GM19395 (cell line): ENCODE measurements at regions not wholly inside any gene's neighbourhood (a gene's known extent, or its start where the extent isn't known, plus 50 kb on each side); places are given as distances from the start of the nearest gene placed in this dataset.

ENCODE experiments used
- ATAC-seq: cut with Tn5 transposase; IDR thresholded peaks from one replicate; pipeline ENCODE4 v1.9.1; 2021; ENCODE audit warnings: mild to moderate bottlenecking, moderate library complexity; ENCODE audit not compliant: unreplicated experiment

DNA sequence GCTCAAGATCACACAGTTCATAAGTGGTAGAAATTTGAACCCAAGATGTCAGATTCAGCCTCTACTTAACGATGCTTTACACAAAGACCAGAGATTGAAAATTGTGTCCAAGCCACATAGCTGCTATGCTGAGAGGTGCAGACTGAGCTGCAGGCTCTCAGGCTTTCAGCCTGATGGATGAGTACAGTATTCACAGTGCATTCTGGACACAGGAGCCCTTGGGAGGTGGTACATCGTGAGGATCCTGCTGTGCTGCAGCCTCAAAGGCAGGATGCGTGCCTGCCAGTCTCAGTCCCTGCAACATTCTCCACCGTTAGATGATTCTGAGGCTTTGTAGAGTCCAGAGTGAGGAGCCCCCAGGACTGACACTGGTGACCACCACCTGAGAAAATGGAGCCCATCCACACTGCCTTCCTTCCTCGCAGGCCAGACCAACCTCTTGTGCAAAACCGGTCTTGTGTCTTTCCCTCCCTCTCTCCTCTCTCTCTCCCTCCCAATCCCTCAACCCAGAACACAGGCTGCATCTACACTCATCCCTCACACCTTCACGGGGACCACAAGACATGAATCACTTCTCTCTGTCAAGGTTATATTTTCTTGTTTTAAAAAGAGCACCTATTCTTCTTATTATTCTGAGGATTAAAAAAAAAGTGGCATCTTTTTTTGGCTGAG, 203.4 kb upstream of the ZNF507 start:
- no peak for ATAC-seq

DNA sequence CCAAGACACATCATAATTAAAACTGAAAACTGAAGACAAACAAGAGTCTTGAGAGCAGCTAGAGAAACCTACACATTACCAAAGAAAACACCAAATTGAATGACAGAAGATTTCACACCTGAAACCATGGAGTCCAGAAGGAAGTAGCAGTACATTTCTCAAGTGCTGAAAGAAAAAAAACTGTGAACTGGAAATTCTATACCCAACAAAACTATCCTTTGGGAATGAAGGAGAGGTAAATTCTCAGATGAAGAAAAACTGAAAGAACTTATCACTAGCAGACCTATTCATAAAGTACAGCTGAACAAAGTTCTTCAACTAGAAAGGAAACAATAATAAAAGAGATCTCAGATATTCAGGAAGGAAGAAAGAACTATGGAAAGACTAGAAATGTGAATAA, 198.7 kb upstream of the ZNF507 start:
- no peak for ATAC-seq

DNA sequence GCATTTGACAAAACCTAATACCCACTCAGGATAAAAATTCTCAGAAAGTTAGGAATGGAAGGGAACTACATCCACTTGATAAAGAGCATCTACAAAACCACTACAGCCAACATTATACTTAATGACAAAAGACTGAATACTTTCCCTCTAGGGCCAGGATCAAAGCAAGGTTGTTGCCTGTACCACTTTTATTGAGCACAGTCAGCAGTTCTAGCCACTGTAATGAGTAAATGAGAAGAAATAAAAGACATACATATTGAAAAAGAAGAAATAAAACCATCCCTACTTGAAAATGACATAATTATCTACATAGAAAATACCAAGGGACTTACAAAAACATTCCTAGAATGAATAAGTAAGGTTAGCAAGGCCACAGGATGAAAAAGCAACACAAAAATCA, 194.8 kb upstream of the ZNF507 start:
- no peak for ATAC-seq

DNA sequence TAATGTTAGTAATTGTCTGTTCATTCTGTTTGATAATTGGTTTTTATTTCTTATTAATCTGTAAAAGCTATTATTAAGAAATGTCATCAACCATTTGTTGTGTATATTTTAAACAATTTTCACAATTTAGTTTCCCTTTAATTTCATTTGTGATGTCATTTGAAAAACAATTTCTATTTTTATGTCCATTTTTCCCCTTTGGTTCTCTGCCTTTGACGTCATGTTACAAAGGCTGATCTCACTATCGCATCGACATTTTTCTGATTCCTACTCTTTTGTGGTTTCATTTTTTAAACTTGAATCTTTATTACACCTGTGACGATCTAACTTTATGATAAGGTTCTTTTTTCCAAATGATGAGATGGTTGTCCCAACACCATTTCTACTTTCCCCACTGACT, 191.0 kb upstream of the ZNF507 start:
- ATAC-seq = no peak

DNA sequence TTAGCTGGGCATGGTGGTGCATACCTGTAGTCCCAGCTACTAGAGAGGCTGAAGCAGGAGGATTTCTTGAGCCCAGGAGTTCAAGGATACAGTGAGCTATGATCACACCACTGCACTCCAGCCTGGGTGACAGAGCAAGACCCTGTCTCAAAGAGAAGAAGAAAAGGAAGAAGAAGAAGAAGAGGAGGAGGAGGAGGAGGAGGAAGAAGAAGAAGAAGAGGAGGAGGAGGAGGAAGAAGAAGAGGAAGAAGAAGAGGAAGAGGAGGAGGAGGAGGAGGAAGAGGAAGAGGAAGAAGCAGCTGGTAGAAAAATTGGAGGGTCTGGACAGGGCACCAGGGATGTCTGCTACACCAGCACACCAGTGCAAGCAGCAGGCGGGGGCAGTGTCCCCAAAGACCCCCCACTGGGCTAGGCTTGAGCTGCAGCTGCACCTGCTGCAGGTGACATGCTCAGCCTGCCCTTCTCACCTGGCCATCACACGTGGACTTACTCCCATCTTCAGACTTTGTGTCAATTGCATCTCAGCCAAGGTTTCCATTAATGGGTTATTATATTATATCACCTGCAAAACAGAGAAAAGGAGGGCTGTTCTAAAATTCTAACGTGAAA, 180.9 kb upstream of the ZNF507 start:
- ATAC-seq = no peak

DNA sequence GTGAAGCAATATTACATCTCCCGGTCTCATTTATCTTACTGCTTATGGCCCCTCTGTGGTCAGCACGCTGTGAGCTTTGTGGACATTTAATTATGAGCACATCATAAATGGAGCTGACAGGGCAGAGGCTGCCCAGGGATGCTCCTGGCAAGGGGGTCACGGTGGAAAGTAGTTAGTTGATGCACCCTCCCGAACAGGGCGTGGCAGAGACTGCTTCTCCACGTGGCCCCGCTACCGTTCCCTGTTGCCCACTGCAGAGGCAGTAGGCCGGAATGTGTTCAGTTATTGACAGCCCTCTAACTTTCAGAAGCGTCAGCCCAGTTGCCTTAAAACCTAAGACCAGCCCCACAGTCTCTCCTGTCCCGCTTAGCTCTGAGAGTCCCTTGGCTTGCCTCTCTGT, 180.3 kb upstream of the ZNF507 start:
- ATAC-seq = no peak

DNA sequence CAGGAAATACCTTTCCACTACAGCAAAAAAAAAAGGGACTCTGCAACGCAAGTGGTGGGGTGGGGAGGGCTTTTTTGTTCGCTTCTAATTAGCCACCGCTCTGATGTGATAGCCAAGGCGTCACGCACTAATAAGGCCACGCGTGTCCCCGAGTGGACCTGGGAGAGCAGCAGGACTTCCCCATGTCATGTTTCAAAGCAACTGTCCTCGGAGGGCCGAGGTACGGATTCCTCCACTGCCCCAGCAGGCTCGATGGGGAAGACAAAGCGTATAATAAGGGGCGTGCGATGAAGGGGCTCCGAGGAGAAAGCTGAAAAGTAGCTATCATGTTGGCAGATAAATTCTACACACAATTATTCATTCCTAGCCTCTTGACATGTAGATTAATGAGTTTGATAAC, 179.7 kb upstream of the ZNF507 start:
- ATAC-seq = no peak

DNA sequence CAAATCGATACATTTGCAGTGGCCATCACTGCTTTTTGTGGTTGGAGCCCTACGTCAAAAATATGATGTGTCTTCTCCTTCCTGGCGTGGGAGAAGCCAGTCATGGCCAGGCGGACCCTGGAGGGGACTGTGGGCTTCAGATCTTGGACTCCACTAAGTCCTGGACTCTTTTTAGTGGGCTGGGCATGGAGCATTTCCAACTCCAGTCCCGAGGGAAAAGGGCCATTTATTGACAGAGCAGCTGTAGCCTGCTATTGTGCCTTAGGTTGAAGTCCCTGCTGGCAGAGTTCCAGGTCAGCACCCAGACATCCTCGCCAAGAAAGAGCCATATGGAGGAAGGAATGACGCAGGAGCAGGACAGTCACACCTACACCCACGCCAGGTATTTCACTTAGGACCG, 179.2 kb upstream of the ZNF507 start:
- no peak for ATAC-seq

DNA sequence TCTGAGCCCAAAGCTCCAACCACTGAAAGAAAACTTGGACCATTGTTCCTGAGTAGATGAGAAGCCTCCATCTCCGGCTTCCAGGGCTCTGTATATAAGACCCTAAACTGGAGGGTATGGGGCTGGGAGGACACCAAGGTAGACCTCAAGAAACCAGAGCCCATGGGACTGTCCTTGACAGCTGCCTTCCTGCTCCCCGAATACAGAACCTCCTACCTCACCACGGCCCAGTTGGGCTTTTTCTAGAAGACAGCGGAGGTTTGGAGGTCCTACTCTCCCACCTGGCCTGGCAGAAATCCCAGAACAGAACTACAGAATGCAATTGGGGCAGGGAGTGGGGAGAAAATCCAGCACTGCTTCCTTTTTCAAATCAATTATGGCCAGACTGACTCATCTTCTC, 177.3 kb upstream of the ZNF507 start:
- ATAC-seq = no peak

DNA sequence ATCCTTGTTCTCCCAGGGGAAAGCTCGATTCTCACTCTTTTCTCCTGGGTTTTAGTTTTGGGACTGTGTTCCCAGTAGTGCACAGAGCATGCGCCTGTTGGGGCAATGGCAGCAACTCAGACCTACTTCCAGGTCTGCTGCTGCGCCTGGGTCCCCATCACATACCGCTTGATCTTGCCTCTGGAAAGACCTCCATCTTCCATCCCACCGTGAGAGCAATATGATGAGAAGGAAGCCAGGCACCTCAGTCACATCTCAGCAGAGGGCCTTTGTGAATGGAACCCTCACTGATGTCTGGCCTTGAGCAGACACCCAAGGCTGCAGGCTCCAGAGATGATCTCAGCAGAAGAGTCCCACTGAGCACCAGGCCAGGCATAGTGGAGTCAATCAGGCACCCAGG, 176.8 kb upstream of the ZNF507 start:
- no peak for ATAC-seq

DNA sequence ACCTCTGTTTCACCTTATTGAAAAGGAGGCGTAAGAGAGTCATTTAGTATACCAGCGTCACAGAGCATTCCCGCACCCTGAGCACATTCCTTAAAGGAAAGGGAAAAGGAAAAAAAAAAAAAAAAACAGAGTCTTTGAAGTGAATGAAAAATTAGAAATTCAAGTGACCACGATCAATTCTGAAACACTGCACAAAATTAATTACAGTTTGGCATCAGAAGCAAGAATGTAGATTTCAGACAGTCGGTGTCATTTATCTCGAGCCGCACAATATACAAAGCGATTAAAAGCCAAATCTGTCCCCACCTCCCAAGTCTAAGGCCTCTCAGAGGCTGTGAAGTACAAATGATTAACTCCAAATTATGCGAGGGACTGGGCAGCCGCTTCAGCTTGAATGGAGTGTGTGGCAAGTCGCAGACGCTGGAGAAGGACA, 173.7 kb upstream of the ZNF507 start:
- ATAC-seq = no peak

DNA sequence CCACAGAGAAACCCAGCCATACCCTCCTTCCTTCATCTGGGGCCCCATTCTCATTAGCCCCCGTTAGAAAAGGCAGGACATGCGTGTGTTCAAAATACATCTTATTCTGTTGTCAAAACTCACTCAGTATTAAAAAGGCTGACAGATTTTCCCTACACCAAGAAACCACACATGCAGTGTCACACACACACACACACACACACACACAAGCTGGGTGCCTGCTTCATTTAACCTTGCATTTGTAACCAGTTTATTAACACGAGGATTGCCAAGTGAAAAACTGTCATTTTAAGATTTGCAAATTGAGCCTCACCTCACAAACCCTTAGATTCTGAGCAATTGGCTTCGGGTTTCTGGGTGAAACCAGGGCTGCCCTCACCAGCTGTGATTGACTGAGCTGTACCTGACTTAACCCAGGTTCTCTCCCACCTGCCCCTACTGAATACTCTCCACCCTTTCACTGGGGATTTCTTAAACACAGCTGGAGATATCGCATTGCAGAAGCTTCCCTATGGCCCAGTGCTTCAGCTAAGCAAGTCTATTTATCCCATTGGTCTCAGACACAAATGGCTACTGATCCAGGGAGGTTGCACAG, 172.7 kb upstream of the ZNF507 start:
- no peak for ATAC-seq

DNA sequence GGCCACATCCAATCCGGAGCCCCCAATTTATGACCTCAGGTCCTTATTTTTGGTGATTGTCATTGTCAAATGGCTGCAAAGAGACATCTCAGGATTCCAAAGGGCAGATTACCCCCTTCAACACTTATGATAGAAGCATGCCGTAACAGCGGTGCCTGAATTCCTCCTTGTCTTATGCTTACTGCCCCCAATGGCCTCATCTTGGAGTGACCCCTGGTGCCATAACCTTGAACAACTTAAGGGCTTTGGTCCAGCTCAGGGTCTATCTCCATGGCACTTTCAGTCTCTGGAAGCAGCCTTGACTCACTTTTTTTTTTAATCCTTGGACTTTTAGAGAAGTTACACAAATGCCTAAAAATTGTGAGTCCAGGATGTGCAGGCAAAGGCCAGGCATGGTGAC, 171.6 kb upstream of the ZNF507 start:
- ATAC-seq = no peak

DNA sequence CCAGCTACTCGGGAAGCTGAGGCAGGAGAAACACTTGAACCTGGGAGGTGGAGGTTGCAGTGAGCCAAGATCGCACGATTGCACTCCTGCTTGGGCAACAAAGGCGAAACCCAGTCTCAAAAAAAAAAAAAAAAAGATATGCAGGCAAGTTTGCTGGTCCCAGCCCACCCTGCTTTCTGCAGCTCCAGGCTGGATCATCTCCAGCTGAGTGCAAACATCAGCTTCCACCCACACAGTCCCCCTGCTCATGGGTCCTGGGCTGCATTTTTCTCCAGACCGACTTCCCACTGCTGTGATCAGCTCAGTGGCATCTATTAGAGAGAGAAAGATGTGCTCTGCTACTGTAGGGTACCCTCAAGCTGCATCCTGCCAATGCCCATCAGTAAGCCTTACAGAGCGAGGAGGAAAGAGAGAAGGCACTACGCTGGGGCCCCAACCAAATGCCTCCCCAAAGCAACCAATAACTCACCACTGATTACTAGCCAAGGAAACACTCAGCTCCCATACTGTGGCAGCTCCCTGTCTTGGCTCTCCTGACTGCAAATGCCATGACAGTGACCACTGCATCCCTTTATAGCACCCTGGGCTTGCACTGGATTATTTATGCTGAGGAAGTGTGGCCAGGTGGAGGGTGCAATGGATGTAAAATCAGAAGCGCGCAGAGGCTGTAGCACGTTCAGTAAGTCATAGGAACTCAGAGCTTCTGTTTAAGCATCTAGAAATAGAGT, 170.9 kb upstream of the ZNF507 start:
- ATAC-seq = no peak

DNA sequence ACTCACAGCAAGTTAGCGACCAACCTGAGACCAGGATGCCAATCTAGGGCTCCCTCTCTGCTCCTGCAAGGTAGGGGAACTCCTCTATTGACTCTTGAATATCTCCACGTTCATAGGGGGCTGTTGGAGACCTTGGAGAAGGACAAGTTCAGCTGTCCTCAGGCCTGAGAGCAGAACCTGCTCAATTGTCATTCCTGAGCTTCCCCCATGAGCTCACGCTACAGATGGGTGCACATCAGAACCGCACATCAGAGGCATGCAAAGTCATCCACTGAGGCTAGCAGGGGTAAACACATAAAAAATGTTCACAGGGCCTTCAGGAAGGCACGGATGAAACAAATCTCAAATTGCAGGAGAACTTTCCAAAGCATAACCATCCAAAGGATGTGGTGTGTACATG, 168.8 kb upstream of the ZNF507 start:
- ATAC-seq = no peak

DNA sequence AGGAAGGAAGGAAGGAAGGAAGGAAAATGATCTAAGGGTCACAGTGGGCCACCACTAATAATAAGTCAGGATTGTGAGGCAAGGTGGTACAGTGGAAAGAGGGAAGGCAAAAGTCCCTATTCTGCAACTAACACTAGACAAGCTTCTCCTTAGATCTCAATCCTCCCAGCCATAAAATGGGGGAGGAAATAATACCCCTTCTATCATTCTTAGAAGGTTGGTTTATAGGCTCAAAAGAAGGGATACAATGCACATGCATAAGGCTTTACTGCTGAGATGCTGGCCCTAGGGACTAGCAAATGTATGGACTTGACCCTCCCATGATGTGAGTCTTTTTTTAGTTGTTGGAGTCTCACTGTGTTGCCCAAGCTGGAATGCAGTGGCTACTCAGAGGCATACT, 167.7 kb upstream of the ZNF507 start:
- ATAC-seq = no peak

DNA sequence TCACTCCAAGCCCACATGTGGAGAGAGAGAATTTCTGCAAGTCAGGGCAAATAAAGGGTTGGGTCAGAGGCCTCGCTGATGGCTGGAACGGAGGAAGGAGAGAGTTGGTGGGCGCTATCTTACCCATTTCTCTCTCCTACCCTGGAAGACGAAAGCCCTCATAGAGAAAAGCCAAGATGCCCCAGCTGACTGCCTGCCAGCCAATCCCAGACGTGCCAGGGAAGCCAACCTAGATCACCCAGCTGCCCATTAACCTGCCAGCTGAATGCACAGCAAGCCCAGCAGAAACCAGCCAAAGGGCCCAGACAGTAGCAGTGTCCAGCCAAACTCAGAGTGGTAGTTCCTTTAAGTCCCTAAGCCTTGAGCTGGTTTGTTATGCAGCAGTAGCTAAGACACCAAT, 167.0 kb upstream of the ZNF507 start:
- ATAC-seq = no peak

DNA sequence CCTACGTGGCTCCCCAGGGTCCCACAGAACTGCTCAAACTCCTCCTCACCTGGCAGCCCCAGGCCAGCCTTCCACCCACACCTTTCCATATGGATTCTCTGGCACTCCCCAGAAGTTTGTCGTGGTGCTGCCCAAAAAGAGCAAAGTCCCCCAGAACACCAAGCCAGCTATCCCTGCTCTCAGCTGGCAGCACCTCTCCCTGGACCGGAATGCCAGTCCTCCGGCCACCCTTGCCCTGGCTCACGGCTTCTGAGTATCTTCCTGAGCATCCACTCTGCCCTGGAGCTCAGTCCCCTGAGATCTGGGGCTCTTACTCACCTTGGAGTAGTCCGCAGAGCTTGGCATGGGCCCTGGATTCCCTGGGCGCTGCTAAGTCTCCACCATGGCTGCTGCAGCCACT, 166.5 kb upstream of the ZNF507 start:
- no peak for ATAC-seq

DNA sequence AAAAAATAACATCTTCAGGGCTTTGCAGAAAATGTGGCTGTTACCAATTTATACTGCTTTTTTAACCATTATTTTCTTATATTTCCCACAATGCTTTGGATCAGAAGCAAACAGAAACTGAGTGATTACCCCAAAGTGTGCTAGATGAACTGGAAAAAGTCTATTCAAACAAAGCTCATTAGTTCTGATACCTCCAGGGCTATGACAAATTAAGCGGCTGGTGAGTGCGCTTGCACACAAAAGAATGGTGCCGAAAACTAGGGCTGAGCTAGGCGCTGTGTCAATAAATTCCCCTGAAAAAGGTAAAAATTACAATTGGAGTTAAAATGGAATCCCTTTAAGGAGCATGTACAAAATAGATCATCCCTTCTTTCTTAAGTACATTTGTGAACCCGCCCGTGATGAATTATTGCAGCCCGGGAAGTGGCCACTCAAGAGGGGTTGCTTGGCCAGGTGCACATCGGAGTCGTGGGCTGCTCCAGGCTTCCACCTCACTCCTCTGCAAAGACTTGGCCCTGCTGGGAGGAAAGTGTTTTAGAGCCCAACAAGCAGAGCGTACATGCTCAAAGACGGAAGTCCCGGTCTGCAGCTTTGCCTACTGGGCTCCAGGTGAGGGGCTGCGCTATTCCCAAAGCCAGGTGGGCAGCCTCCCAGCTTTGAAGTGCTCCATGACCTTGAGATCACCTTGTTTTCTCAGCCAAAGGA, 164.0 kb upstream of the ZNF507 start:
- ATAC-seq = no peak

DNA sequence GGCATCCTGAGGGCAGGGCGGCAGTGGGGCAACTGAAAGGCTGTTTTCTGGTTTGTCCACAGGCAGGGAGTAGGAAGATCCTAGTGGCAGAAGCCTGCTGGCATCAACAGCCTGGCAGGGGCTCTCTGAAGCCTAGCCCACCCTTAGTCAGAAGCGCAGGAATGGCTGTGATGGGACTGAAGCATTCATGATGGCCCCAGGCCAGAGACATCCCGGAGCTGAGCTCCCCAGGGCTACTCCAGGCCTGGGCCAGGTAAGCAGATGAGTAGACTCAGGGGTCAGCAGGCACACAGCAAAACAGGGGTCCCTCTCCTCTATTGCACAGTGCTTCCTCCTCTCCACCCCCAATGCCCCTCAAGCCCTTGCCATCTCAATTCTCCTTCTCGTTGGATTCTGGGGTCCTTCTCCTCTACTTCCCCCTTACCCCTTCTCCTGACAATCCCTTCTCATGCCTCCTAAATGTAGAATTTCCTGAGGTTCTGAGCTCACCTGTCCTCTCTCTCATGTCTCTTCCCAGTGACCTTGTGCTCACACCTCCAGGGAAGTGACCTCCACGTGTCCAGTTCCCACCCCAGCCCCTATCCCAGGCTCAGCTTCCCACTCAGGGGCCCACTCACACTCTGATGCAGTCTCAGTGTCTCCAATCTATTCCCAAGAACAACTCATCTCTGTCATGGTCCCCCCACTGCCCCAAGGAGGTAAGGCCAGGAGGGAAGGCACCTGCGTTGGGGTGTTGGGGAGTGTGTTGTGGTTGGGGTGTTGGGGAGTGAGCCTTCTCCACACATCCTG, 158.7 kb upstream of the ZNF507 start:
- ATAC-seq = no peak

DNA sequence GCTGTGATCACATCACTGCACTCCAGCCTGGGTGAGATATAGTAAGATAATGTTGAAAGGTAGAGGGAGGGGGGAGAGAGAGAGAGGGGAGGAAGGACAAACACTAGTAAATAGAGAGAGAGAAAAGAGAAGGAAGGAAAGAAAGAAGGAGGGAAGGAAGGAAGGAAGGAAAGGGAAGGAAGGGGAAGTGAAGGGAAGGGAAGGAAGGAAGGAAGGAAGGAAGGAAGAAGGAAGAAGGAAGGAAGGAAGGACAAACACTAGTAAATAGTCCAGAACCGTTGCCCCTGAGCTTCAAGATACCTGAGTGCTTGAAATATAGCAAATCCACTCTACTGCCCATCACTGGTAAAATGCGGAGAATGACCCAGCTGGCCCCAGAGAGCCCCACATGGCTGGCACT, 156.5 kb upstream of the ZNF507 start:
- ATAC-seq = no peak
